ENCODE measurements at regions not wholly inside any gene's neighbourhood (a gene's known extent, or its start where the extent isn't known, plus 50 kb on each side); places are given as distances from the start of the nearest gene placed in this dataset.

DNA sequence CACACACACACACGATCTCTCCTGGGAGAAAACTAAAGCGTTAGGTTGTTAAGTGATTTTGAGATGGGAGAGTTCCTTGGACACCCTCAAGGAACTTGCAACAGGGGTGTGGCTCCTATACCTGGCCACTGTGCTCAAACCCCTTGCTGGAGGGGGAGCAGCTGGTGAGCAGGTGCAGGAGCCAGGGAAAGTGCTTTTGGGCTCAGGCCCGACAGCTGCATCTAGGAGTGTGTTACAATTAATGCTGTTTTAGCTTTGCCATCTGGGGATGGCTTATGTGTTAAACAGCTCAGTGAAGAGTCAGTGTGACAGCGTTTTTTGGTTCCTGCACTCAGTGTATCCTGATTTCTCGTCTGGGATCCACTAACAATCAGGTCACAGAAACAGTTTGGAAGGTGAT lies 510.8 kb downstream of the TRIB2 start:
- TF ChIP-seq, protein P1, sequence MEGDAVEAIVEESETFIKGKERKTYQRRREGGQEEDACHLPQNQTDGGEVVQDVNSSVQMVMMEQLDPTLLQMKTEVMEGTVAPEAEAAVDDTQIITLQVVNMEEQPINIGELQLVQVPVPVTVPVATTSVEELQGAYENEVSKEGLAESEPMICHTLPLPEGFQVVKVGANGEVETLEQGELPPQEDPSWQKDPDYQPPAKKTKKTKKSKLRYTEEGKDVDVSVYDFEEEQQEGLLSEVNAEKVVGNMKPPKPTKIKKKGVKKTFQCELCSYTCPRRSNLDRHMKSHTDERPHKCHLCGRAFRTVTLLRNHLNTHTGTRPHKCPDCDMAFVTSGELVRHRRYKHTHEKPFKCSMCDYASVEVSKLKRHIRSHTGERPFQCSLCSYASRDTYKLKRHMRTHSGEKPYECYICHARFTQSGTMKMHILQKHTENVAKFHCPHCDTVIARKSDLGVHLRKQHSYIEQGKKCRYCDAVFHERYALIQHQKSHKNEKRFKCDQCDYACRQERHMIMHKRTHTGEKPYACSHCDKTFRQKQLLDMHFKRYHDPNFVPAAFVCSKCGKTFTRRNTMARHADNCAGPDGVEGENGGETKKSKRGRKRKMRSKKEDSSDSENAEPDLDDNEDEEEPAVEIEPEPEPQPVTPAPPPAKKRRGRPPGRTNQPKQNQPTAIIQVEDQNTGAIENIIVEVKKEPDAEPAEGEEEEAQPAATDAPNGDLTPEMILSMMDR (conservative IDR thresholded peaks at IDR 0.05): no peak
- TF ChIP-seq ZFX (IDR thresholded peaks at IDR 0.05): no peak

Measured in C4-2B (cell line).